H1 (cell line): ENCODE measurements at regions not wholly inside any gene's neighbourhood (a gene's known extent, or its start where the extent isn't known, plus 50 kb on each side); places are given as distances from the start of the nearest gene placed in this dataset.

Source experiments
- BACH1 ChIP-seq: IDR thresholded peaks from 2 replicates; pipeline ENCODE4 v1.6.1; 2012; ENCODE audit warnings: low read length, improper control_type of control experiment
- SIX5 ChIP-seq: IDR thresholded peaks from 2 replicates; pipeline ENCODE4 v1.6.1; 2011; ENCODE audit warnings: mild to moderate bottlenecking, low read depth, low read length
- SRF ChIP-seq: IDR thresholded peaks from 2 replicates; pipeline ENCODE4 v1.6.1; 2011; ENCODE audit warnings: mild to moderate bottlenecking, low read depth, low read length, moderate library complexity
- TF ChIP-seq, protein P1 (sequence below): fragments of 300-600 bp; sonication (generic); IDR thresholded peaks from 2 replicates; pipeline ENCODE4 v1.7.1; 2012; ENCODE audit warnings: low read length, moderate library complexity, mild to moderate bottlenecking, inconsistent platforms; ENCODE audit not compliant: insufficient replicate concordance

DNA sequence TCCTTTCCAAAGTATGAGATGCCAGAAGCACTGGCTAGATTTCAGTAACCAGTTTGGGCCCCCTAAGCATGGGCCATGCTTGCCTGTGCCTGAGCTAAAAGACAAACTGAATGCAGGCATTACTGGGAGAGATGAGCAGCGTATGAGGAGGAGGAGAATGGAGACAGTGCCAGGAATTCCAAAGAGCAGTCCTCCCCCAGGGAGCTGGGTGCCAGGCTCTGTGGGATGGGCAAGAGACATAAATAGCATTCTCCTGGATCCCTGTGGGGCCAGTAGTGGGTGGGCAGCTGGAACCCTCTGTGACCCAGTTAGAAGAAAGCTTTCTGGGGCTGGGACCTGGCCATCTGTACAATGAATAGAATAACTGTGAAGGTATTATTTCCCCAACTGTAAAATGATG is 235.6 kb downstream of the KCNA4 start (continued):
- TF ChIP-seq, protein P1, sequence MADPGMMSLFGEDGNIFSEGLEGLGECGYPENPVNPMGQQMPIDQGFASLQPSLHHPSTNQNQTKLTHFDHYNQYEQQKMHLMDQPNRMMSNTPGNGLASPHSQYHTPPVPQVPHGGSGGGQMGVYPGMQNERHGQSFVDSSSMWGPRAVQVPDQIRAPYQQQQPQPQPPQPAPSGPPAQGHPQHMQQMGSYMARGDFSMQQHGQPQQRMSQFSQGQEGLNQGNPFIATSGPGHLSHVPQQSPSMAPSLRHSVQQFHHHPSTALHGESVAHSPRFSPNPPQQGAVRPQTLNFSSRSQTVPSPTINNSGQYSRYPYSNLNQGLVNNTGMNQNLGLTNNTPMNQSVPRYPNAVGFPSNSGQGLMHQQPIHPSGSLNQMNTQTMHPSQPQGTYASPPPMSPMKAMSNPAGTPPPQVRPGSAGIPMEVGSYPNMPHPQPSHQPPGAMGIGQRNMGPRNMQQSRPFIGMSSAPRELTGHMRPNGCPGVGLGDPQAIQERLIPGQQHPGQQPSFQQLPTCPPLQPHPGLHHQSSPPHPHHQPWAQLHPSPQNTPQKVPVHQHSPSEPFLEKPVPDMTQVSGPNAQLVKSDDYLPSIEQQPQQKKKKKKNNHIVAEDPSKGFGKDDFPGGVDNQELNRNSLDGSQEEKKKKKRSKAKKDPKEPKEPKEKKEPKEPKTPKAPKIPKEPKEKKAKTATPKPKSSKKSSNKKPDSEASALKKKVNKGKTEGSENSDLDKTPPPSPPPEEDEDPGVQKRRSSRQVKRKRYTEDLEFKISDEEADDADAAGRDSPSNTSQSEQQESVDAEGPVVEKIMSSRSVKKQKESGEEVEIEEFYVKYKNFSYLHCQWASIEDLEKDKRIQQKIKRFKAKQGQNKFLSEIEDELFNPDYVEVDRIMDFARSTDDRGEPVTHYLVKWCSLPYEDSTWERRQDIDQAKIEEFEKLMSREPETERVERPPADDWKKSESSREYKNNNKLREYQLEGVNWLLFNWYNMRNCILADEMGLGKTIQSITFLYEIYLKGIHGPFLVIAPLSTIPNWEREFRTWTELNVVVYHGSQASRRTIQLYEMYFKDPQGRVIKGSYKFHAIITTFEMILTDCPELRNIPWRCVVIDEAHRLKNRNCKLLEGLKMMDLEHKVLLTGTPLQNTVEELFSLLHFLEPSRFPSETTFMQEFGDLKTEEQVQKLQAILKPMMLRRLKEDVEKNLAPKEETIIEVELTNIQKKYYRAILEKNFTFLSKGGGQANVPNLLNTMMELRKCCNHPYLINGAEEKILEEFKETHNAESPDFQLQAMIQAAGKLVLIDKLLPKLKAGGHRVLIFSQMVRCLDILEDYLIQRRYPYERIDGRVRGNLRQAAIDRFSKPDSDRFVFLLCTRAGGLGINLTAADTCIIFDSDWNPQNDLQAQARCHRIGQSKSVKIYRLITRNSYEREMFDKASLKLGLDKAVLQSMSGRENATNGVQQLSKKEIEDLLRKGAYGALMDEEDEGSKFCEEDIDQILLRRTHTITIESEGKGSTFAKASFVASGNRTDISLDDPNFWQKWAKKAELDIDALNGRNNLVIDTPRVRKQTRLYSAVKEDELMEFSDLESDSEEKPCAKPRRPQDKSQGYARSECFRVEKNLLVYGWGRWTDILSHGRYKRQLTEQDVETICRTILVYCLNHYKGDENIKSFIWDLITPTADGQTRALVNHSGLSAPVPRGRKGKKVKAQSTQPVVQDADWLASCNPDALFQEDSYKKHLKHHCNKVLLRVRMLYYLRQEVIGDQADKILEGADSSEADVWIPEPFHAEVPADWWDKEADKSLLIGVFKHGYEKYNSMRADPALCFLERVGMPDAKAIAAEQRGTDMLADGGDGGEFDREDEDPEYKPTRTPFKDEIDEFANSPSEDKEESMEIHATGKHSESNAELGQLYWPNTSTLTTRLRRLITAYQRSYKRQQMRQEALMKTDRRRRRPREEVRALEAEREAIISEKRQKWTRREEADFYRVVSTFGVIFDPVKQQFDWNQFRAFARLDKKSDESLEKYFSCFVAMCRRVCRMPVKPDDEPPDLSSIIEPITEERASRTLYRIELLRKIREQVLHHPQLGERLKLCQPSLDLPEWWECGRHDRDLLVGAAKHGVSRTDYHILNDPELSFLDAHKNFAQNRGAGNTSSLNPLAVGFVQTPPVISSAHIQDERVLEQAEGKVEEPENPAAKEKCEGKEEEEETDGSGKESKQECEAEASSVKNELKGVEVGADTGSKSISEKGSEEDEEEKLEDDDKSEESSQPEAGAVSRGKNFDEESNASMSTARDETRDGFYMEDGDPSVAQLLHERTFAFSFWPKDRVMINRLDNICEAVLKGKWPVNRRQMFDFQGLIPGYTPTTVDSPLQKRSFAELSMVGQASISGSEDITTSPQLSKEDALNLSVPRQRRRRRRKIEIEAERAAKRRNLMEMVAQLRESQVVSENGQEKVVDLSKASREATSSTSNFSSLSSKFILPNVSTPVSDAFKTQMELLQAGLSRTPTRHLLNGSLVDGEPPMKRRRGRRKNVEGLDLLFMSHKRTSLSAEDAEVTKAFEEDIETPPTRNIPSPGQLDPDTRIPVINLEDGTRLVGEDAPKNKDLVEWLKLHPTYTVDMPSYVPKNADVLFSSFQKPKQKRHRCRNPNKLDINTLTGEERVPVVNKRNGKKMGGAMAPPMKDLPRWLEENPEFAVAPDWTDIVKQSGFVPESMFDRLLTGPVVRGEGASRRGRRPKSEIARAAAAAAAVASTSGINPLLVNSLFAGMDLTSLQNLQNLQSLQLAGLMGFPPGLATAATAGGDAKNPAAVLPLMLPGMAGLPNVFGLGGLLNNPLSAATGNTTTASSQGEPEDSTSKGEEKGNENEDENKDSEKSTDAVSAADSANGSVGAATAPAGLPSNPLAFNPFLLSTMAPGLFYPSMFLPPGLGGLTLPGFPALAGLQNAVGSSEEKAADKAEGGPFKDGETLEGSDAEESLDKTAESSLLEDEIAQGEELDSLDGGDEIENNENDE, result no peak
- TF ChIP-seq BACH1, result no peak
- no peak for TF ChIP-seq SIX5
- no peak for TF ChIP-seq SRF
- TF ChIP-seq, all 59 proteins: peak for 0
